GM23338 (cell line): ENCODE measurements at regions not wholly inside any gene's neighbourhood (a gene's known extent, or its start where the extent isn't known, plus 50 kb on each side); places are given as distances from the start of the nearest gene placed in this dataset.

Source experiments
- CREB1 ChIP-seq: fragments of 250-450 bp; sonication (Bioruptor Pico); IDR thresholded peaks from 2 replicates; pipeline ENCODE4 v1.5.0; 2020; ENCODE audit warnings: low read depth, mild to moderate bottlenecking, moderate library complexity
- EZH2 ChIP-seq: fragments of 200-600 bp; sonication (generic); IDR thresholded peaks from one replicate; pipeline ENCODE4 v1.8.0; 2017; ENCODE audit warnings: antibody characterized with exemption, mild to moderate bottlenecking, low read depth; ENCODE audit not compliant: unreplicated experiment
- EZH2phosphoT487 ChIP-seq: fragments of 200-600 bp; sonication (generic); IDR thresholded peaks from one replicate; pipeline ENCODE4 v1.8.1; 2018; ENCODE audit warnings: antibody characterized with exemption; ENCODE audit not compliant: unreplicated experiment
- POLR2AphosphoS5 ChIP-seq: IDR thresholded peaks from 2 replicates; pipeline ENCODE4 v1.6.1; 2016; ENCODE audit warnings: antibody characterized with exemption, low read depth
- ZNF462 ChIP-seq: fragments of 250-450 bp; sonication (Bioruptor Pico); IDR thresholded peaks from 2 replicates; pipeline ENCODE4 v1.5.0; 2020; ENCODE audit warnings: mild to moderate bottlenecking, moderate library complexity
- TF ChIP-seq, protein P1 (sequence below), 2 experiments: fragments of 200-600 bp in 1 of 2; sonication (generic) in 1 of 2; conservative IDR thresholded peaks; 2 replicates each; pipeline versions ENCODE4 v1.5.1 to v1.6.1; 2016 to 2017; ENCODE audit warnings: antibody characterized with exemption in 2 of 2, low read depth in 2 of 2, mild to moderate bottlenecking in 2 of 2, moderate library complexity in 1 of 2
- TF ChIP-seq, protein P2 (sequence below): IDR thresholded peaks from one replicate; pipeline ENCODE4 v1.6.1; 2018; ENCODE audit warnings: antibody characterized with exemption; ENCODE audit not compliant: unreplicated experiment

DNA sequence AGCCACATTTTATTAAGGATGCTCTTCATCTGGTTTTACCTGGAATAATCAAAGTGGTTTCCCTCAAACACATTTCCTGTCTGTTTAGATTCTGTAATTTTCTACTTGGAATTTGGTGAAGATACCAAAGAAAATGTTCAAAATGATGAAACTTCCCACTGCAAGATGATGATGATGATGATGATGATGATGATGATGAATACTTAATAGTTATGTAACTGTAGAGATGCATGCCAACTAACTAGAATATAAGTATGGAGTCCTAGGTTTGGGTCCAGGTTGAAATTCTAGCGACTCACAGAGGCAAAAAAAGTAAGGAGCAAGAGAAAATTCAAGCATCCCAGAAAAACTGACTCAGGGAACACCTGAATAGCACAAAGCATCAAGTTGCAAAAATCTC lies 104.0 kb upstream of the KIAA1217 start:
- TF ChIP-seq, protein P1, sequence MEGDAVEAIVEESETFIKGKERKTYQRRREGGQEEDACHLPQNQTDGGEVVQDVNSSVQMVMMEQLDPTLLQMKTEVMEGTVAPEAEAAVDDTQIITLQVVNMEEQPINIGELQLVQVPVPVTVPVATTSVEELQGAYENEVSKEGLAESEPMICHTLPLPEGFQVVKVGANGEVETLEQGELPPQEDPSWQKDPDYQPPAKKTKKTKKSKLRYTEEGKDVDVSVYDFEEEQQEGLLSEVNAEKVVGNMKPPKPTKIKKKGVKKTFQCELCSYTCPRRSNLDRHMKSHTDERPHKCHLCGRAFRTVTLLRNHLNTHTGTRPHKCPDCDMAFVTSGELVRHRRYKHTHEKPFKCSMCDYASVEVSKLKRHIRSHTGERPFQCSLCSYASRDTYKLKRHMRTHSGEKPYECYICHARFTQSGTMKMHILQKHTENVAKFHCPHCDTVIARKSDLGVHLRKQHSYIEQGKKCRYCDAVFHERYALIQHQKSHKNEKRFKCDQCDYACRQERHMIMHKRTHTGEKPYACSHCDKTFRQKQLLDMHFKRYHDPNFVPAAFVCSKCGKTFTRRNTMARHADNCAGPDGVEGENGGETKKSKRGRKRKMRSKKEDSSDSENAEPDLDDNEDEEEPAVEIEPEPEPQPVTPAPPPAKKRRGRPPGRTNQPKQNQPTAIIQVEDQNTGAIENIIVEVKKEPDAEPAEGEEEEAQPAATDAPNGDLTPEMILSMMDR (conservative IDR thresholded peaks at IDR 0.05; ENCODE audit: low read depth in 2 of 2) = no peak
- TF ChIP-seq EZH2phosphoT487 (no peak), POLR2AphosphoS5 (no peak), EZH2 (no peak), ZNF462 (no peak), CREB1 (CRISPR knock-in tag) (no peak)
- TF ChIP-seq, protein P2, sequence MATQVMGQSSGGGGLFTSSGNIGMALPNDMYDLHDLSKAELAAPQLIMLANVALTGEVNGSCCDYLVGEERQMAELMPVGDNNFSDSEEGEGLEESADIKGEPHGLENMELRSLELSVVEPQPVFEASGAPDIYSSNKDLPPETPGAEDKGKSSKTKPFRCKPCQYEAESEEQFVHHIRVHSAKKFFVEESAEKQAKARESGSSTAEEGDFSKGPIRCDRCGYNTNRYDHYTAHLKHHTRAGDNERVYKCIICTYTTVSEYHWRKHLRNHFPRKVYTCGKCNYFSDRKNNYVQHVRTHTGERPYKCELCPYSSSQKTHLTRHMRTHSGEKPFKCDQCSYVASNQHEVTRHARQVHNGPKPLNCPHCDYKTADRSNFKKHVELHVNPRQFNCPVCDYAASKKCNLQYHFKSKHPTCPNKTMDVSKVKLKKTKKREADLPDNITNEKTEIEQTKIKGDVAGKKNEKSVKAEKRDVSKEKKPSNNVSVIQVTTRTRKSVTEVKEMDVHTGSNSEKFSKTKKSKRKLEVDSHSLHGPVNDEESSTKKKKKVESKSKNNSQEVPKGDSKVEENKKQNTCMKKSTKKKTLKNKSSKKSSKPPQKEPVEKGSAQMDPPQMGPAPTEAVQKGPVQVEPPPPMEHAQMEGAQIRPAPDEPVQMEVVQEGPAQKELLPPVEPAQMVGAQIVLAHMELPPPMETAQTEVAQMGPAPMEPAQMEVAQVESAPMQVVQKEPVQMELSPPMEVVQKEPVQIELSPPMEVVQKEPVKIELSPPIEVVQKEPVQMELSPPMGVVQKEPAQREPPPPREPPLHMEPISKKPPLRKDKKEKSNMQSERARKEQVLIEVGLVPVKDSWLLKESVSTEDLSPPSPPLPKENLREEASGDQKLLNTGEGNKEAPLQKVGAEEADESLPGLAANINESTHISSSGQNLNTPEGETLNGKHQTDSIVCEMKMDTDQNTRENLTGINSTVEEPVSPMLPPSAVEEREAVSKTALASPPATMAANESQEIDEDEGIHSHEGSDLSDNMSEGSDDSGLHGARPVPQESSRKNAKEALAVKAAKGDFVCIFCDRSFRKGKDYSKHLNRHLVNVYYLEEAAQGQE = no peak
